ENCODE measurements at regions not wholly inside any gene's neighbourhood (a gene's known extent, or its start where the extent isn't known, plus 50 kb on each side); places are given as distances from the start of the nearest gene placed in this dataset.

- TF ChIP-seq ZNF274 (IDR thresholded peaks at IDR 0.05; ENCODE audit: low read depth, low read length) (no peak), SUZ12 (IDR thresholded peaks at IDR 0.05; ENCODE audit: extremely low read depth, insufficient read depth, insufficient read length) (no peak), YY1 (IDR thresholded peaks at IDR 0.05; ENCODE audit: insufficient read depth, insufficient read length) (no peak)
- no peaks in the 10 kb centered on the region for H3K27me3 ChIP-seq (ENCODE audit: insufficient read depth, insufficient read length)
- H3K36me3 ChIP-seq (ENCODE audit: insufficient read depth, insufficient read length, low read length), result no peaks in the 10 kb centered on the region
- no peak for DNase-seq (ENCODE audit: low read depth, low spot score)
- H3K4me3 ChIP-seq (ENCODE audit: insufficient read length, low read depth), result no peak overlapping the region
- peaks cover 5% of the 10 kb centered on the region; the same call in 1 of the 2 replicates for H3K9me3 ChIP-seq (ENCODE audit: insufficient read depth, low read length)
- H3K4me1 ChIP-seq (ENCODE audit: insufficient read depth, insufficient read length), result peaks cover 8% of the 10 kb centered on the region
- no peak overlapping the region for H3K9ac ChIP-seq (ENCODE audit: insufficient read length, low read depth)
Measured at GRCh38 chr1:29711582-29712283, 475.4 kb downstream of the PTPRU start.

DNA sequence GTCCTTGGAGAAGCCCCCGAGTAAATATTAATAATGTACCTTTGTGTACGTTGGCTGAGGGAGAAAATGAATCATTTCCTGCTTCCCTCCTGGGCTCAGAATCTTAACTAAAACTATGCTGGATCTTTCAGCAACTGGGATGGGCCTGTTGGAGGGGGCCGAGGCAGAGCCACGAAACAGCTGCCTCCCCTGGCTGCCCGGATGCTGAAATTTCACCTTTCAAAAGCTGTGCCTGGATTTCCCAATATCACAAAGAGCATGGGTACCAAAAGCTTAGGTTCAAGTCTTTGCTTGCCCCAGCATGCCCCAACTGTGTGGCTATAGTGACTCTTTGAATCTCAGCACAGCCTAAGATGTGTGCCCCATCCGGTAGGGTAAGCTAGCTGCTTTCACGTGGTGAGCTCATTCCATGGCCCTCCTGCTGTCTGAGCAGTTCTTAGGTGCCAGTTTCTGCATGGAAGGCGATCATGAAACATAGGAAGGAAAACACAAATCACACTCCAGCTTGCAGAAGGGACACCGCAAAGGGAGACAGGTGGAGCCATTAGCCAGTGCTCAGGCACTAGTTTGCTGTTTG is 473.5 kb downstream of the PTPRU start:
- no peaks in the 10 kb centered on the region for H3K9me3 ChIP-seq (ENCODE audit: insufficient read depth, low read length)
- H3K27me3 ChIP-seq (ENCODE audit: insufficient read depth, insufficient read length), result no peaks in the 10 kb centered on the region
- H3K4me1 ChIP-seq (ENCODE audit: insufficient read depth, insufficient read length), result peaks cover 8% of the 10 kb centered on the region
- TF ChIP-seq ZNF274 (IDR thresholded peaks at IDR 0.05; ENCODE audit: low read depth, low read length) (no peak), YY1 (IDR thresholded peaks at IDR 0.05; ENCODE audit: insufficient read depth, insufficient read length) (no peak), SUZ12 (IDR thresholded peaks at IDR 0.05; ENCODE audit: extremely low read depth, insufficient read depth, insufficient read length) (no peak)
- H3K4me3 ChIP-seq (ENCODE audit: insufficient read length, low read depth), result no peak overlapping the region
- no peak for DNase-seq (ENCODE audit: low read depth, low spot score)
- no peak overlapping the region for H3K9ac ChIP-seq (ENCODE audit: insufficient read length, low read depth)
- H3K36me3 ChIP-seq (ENCODE audit: insufficient read depth, insufficient read length, low read length), result no peaks in the 10 kb centered on the region

- Histone ChIP-seq H3K27me3 (ENCODE audit: insufficient read depth, insufficient read length) (no peaks in the 10 kb centered on the region), H3K4me1 (ENCODE audit: insufficient read depth, insufficient read length) (peaks cover 8% of the 10 kb centered on the region), H3K4me3 (ENCODE audit: insufficient read length, low read depth) (no peak overlapping the region), H3K9ac (ENCODE audit: insufficient read length, low read depth) (no peak overlapping the region), H3K9me3 (ENCODE audit: insufficient read depth, low read length) (no peaks in the 10 kb centered on the region), H3K36me3 (ENCODE audit: insufficient read depth, insufficient read length, low read length) (no peaks in the 10 kb centered on the region)
- DNase-seq (ENCODE audit: low read depth, low spot score), result no peak
- TF ChIP-seq ZNF274 (IDR thresholded peaks at IDR 0.05; ENCODE audit: low read depth, low read length) (no peak), SUZ12 (IDR thresholded peaks at IDR 0.05; ENCODE audit: extremely low read depth, insufficient read depth, insufficient read length) (no peak), YY1 (IDR thresholded peaks at IDR 0.05; ENCODE audit: insufficient read depth, insufficient read length) (no peak)
Measured at GRCh38 chr1:29708796-29709703, 472.7 kb downstream of the PTPRU start.

DNA sequence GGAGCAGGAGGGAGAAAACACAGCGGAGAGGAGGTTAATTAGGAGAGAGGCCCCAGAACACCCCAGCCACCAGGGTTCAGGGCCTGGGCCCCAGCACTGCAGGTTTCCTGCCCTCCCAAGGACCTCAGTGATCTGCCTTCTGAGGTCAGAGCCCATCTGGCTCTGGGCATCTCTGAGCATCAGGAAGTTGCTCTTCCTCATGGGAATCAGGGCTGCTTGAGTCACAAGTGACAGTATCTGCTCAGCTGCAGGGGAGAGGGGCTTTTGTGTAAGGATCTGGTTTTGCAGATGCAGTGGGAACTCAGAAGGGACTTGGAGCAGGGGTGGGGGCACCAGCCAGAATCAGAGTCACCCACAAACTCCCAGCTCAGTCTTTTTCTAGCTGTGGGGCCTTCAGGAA is 472.1 kb downstream of the PTPRU start:
- Histone ChIP-seq H3K4me3 (ENCODE audit: insufficient read length, low read depth) (no peak overlapping the region), H3K4me1 (ENCODE audit: insufficient read depth, insufficient read length) (peaks cover 11% of the 10 kb centered on the region), H3K27me3 (ENCODE audit: insufficient read depth, insufficient read length) (no peaks in the 10 kb centered on the region), H3K9ac (ENCODE audit: insufficient read length, low read depth) (no peak overlapping the region), H3K36me3 (ENCODE audit: insufficient read depth, insufficient read length, low read length) (no peaks in the 10 kb centered on the region), H3K9me3 (ENCODE audit: insufficient read depth, low read length) (no peaks in the 10 kb centered on the region)
- TF ChIP-seq YY1 (IDR thresholded peaks at IDR 0.05; ENCODE audit: insufficient read depth, insufficient read length), result no peak
- TF ChIP-seq ZNF274 (IDR thresholded peaks at IDR 0.05; ENCODE audit: low read depth, low read length), result no peak
- TF ChIP-seq SUZ12 (IDR thresholded peaks at IDR 0.05; ENCODE audit: extremely low read depth, insufficient read depth, insufficient read length), result no peak
- DNase-seq (ENCODE audit: low read depth, low spot score), result no peak

DNA sequence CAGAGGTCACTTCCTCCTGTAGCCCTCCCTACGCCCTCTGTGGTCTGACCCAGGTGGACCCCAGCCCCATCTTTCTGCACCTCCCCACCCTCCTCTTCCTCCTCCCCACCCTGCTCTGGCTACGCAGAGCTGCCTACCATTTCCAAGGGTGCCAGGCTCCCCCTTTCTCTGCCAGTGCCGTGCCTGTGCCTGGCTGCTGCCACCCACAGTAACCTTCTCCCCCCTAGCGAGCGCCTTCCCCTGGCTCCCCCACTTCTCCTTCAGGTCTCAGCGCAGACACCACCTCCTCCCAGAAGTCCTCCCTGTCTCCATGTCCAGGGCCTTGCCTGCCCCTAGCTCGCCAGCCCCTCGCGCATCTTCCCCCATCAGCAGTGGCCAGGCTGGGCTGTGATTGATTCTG is 471.5 kb downstream of the PTPRU start:
- no peak for DNase-seq (ENCODE audit: low read depth, low spot score)
- no peak overlapping the region for H3K4me3 ChIP-seq (ENCODE audit: insufficient read length, low read depth)
- no peaks in the 10 kb centered on the region for H3K9me3 ChIP-seq (ENCODE audit: insufficient read depth, low read length)
- TF ChIP-seq YY1 (IDR thresholded peaks at IDR 0.05; ENCODE audit: insufficient read depth, insufficient read length), result no peak
- peaks cover 11% of the 10 kb centered on the region for H3K4me1 ChIP-seq (ENCODE audit: insufficient read depth, insufficient read length)
- no peak overlapping the region for H3K9ac ChIP-seq (ENCODE audit: insufficient read length, low read depth)
- no peaks in the 10 kb centered on the region for H3K27me3 ChIP-seq (ENCODE audit: insufficient read depth, insufficient read length)
- H3K36me3 ChIP-seq (ENCODE audit: insufficient read depth, insufficient read length, low read length), result no peaks in the 10 kb centered on the region

DNA sequence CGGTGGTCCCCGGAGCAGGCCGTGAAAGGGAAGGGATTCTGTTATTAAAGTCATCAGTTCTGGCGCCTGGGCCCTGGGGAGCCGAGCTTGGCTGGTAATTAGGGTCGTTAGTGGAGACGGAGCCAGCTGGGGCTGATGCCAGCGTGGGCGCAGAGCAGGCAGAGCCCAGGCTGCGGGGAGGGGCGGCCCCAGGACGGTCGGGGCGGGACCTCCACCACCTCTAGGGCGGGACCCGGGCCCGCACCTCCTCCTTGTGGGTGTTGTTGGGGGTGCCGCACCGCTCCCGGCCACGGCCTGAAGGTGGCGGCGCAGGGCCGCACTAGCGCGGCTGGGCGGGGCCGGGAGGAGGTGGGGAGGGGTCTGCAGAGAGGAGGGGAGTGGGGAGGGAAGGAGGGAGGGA is 470.6 kb downstream of the PTPRU start:
- Histone ChIP-seq H3K27me3 (ENCODE audit: insufficient read depth, insufficient read length) (no peaks in the 10 kb centered on the region), H3K9ac (ENCODE audit: insufficient read length, low read depth) (no peak overlapping the region), H3K4me3 (ENCODE audit: insufficient read length, low read depth) (no peak overlapping the region), H3K4me1 (ENCODE audit: insufficient read depth, insufficient read length) (peaks cover 11% of the 10 kb centered on the region), H3K9me3 (ENCODE audit: insufficient read depth, low read length) (no peaks in the 10 kb centered on the region), H3K36me3 (ENCODE audit: insufficient read depth, insufficient read length, low read length) (no peaks in the 10 kb centered on the region)
- peak; percentile 77 for DNase-seq (ENCODE audit: low read depth, low spot score)
- TF ChIP-seq ZNF274 (IDR thresholded peaks at IDR 0.05; ENCODE audit: low read depth, low read length) (no peak), YY1 (IDR thresholded peaks at IDR 0.05; ENCODE audit: insufficient read depth, insufficient read length) (no peak), SUZ12 (IDR thresholded peaks at IDR 0.05; ENCODE audit: extremely low read depth, insufficient read depth, insufficient read length) (no peak)

- Histone ChIP-seq H3K4me3 (ENCODE audit: insufficient read length, low read depth) (no peak overlapping the region), H3K9me3 (ENCODE audit: insufficient read depth, low read length) (no peaks in the 10 kb centered on the region), H3K36me3 (ENCODE audit: insufficient read depth, insufficient read length, low read length) (no peaks in the 10 kb centered on the region), H3K9ac (ENCODE audit: insufficient read length, low read depth) (no peak overlapping the region), H3K27me3 (ENCODE audit: insufficient read depth, insufficient read length) (no peaks in the 10 kb centered on the region), H3K4me1 (ENCODE audit: insufficient read depth, insufficient read length) (peaks cover 11% of the 10 kb centered on the region)
- TF ChIP-seq SUZ12 (IDR thresholded peaks at IDR 0.05; ENCODE audit: extremely low read depth, insufficient read depth, insufficient read length), result no peak
- no peak for TF ChIP-seq YY1 (IDR thresholded peaks at IDR 0.05; ENCODE audit: insufficient read depth, insufficient read length)
- TF ChIP-seq ZNF274 (IDR thresholded peaks at IDR 0.05; ENCODE audit: low read depth, low read length), result no peak
- DNase-seq (ENCODE audit: low read depth, low spot score), result no peak
Measured at GRCh38 chr1:29704430-29704829, 468.1 kb downstream of the PTPRU start.

Measured in NT2/D1 (cell line).